WI38 (cell line): ENCODE measurements at regions not wholly inside any gene's neighbourhood (a gene's known extent, or its start where the extent isn't known, plus 50 kb on each side); places are given as distances from the start of the nearest gene placed in this dataset.

Experiments used
- H3K4me3 ChIP-seq: 2 replicates; pipeline ENCODE4 v1.5.1; 2011; ENCODE audit warnings: low read depth, mild to moderate bottlenecking, control low read depth, low read length
- TF ChIP-seq, protein P1 (sequence below): IDR thresholded peaks from 2 replicates; pipeline ENCODE4 v1.5.1; 2012; ENCODE audit warnings: low read depth, mild to moderate bottlenecking, control low read depth, low read length

DNA sequence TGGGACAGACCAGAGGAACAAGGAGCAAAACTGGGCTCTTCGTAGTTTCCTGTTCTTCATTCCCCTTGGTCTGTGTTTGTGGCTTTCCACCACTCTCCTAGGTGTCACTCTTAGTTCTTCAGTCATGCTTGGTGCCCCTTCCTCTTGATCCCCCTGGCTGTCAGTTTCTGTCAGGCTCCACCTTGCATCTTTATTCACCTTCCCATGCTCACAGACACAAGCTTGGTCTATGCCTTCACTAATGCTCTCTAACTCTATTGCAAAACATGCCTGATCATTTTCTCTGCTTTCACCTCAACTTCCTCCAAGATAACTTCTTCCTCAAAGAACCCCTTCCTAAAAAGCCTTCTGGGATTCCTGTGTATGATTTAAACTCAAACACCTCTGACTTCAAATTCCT is 122.9 kb downstream of the GLUL start:
- H3K4me3 ChIP-seq, result no peak overlapping the region
- TF ChIP-seq, protein P1, sequence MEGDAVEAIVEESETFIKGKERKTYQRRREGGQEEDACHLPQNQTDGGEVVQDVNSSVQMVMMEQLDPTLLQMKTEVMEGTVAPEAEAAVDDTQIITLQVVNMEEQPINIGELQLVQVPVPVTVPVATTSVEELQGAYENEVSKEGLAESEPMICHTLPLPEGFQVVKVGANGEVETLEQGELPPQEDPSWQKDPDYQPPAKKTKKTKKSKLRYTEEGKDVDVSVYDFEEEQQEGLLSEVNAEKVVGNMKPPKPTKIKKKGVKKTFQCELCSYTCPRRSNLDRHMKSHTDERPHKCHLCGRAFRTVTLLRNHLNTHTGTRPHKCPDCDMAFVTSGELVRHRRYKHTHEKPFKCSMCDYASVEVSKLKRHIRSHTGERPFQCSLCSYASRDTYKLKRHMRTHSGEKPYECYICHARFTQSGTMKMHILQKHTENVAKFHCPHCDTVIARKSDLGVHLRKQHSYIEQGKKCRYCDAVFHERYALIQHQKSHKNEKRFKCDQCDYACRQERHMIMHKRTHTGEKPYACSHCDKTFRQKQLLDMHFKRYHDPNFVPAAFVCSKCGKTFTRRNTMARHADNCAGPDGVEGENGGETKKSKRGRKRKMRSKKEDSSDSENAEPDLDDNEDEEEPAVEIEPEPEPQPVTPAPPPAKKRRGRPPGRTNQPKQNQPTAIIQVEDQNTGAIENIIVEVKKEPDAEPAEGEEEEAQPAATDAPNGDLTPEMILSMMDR, result no peak

DNA sequence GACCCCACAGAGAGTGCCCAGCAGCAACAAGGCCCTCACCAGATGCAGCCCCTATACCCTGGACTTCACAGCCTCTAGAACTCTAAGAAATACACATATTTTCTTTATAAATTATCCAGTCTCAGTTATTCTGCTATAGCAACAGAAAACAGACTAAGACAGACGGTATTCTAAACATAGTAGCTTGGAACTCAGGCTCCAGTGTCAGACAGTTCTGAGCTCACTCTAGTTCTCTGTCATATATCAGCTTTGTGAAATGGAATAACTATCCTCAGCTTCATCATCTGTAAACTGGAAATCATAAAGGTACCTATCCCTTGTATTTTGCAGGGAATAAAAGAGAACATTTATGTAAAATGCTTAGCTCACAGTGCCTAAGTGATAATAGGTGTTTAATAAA is 127.4 kb downstream of the GLUL start:
- H3K4me3 ChIP-seq, result no peak overlapping the region
- TF ChIP-seq, protein P1, result no peak

DNA sequence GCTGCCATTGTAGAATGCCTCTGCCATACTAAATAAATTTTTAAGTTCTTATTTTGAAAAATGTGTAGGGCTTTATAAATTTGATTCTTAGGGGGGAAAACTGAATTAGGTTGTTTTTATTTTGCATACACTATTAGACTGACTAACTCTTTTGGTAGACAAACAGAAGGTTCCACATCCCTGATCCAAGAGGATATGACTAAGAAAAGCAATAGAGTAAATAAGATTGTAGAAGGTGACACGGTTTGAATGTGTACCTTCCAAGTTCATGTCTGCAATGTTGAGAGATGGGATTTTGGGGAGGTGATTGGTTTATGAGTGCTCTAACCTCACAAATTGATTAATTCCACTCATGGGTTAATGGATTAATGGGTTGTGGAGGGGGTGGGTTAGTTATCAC is 127.9 kb downstream of the GLUL start:
- TF ChIP-seq, protein P1, result no peak
- no peak overlapping the region for H3K4me3 ChIP-seq

DNA sequence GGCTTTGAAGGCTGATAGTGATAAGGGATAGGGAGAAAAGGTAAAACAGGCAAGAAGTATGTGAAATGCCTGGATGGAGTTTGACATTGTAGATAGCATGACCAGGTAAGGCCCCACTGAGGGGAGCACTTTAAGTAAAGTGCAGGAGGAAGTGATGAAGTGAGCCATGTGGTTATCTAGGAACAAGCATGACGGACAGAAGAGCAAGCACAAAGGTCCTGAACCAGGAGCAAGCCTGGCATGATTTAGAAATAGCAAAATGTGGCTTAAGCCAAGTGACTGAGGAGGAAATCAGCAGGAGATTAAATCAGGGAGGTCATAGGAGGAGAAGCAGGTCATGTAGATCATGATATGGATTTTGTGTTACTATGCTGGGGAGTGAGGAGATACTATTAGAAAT is 129.2 kb downstream of the GLUL start:
- TF ChIP-seq, protein P1, result no peak
- no peak overlapping the region for H3K4me3 ChIP-seq

DNA sequence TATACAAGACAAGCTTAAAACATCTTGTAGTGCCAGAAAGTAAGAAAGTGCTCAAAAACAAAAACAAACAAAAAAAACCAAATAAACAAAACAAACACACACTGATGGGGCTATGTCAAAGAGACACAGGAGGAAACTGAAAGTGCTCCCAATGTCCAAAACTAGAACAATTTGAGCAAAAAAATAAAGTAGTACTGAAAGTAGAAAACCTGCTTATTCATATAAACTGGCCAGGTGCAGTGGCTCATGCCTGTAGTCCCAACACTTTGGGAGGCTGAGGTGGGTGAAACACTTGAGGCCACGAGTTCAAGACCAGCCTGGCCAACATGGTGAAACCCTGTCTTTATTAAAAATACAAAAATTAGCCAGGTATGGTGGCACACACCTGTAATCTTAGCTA is 129.9 kb downstream of the GLUL start:
- no peak overlapping the region for H3K4me3 ChIP-seq
- TF ChIP-seq, protein P1, result no peak

DNA sequence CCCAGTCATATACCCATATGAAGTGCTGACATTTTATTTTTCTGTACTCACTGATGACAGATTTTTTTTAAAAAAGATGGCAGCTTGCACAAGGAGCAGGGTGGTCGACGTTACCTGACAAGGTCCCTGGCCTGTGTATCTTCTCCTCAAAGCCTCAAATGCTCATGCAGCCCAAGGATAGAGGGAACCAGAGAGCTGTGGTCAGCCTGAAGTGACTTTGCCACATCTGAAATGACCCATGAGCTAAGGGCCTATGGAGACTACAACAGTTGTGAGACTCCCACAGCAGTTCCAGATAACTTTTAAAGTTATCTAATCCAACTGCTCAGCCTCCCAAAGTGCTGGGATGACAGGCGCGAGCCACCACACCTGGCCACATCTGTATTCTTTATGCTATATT is 131.1 kb downstream of the GLUL start:
- TF ChIP-seq, protein P1, result no peak
- H3K4me3 ChIP-seq, result no peak overlapping the region

DNA sequence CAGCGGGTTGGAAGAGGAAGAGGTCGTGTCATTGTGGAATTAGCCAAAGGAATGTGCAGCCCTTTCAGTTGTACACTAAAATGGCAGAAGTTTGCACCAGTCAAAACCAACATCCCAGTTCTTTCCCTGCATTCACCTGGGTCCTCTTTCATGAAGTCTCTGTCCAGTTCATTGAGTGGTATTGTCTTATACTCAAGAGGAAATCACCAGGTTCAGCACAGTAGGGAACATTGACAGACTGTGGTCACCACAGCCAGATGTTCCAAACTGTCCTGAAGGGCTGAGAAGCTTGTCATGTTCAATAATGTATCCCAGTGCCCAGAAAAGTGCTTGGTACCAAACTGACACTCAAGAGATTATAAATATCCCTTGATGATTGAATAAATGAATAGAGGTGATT is 131.6 kb downstream of the GLUL start:
- TF ChIP-seq, protein P1, result no peak
- no peak overlapping the region for H3K4me3 ChIP-seq
